ENCODE measurements at regions not wholly inside any gene's neighbourhood (a gene's known extent, or its start where the extent isn't known, plus 50 kb on each side); places are given as distances from the start of the nearest gene placed in this dataset.

- WGBS (ENCODE audit: extremely low coverage, insufficient read length, low lambda C conversion rate): no CpG with 5 or more reads among the region's 2 CpGs
Observed at GRCh38 chr11:121773076-121773475, 320.3 kb upstream of the SORL1-AS1 start.

More at GRCh38 chr11:121773076-121773475, 320.3 kb upstream of the SORL1-AS1 start:
- Mint-ChIP-seq H3K4me1 (no peaks in the 10 kb centered on the region), H3K4me3 (no peak overlapping the region), H3K27me3 (ENCODE audit: low read depth) (peaks cover 3% of the 10 kb centered on the region; the same call in 1 of the 2 replicates), H3K9me3 (no peaks in the 10 kb centered on the region), H3K36me3 (ENCODE audit: insufficient read depth in 1 of 3, low read depth in 3 of 3) (no peaks in the 10 kb centered on the region; a peak in 1 of 7 replicates), H3K27ac (no peak overlapping the region)
- Histone ChIP-seq H3K27ac (ENCODE audit: insufficient read length, low read depth, low read length) (no peak overlapping the region), H3K79me1 (ENCODE audit: insufficient read depth, low read depth, low read length, poor library complexity, severe bottlenecking) (no peaks in the 10 kb centered on the region), H4K20me1 (ENCODE audit: control insufficient read depth, insufficient read depth, insufficient read length) (no peaks in the 10 kb centered on the region), H3K23ac (ENCODE audit: insufficient read length, low read depth, low read length) (no peak overlapping the region), H3K9me3 (ENCODE audit: control insufficient read depth, low read depth, low read length) (no peaks in the 10 kb centered on the region), H2BK12ac (ENCODE audit: insufficient read length, low read depth, low read length) (no peak overlapping the region), H3K23me2 (ENCODE audit: insufficient read length, low read depth, low read length, poor library complexity, severe bottlenecking) (no peaks in the 10 kb centered on the region), H3K79me2 (ENCODE audit: insufficient read depth, low read length) (no peaks in the 10 kb centered on the region), H2BK120ac (ENCODE audit: low read depth, low read length, poor library complexity, severe bottlenecking) (no peak overlapping the region), H3K18ac (ENCODE audit: insufficient read length, low read depth, low read length) (no peak overlapping the region), H3K56ac (ENCODE audit: insufficient read length, low read depth, low read length) (no peak overlapping the region), H3K9ac (ENCODE audit: extremely low read depth, insufficient read length, low read length) (no peak overlapping the region), H3K4me2 (ENCODE audit: insufficient read depth, insufficient read length, low read length) (no peak overlapping the region), H3T11ph (ENCODE audit: low read length) (no peak overlapping the region), H3K4me1 (ENCODE audit: insufficient read depth, low read length) (no peaks in the 10 kb centered on the region), H2AFZ (ENCODE audit: low read length) (no peak overlapping the region), H3K27me3 (ENCODE audit: insufficient read depth, low read length) (no peaks in the 10 kb centered on the region), H4K91ac (ENCODE audit: insufficient read length, low read depth, low read length) (no peak overlapping the region), H3K14ac (ENCODE audit: insufficient read depth, low read length) (no peak overlapping the region), H2AK5ac (ENCODE audit: insufficient read length, low read length) (no peak overlapping the region), H3K4ac (ENCODE audit: low read depth, low read length) (no peak overlapping the region), H2BK15ac (ENCODE audit: low read depth, low read length) (no peak overlapping the region), H4K8ac (replicated peaks; ENCODE audit: insufficient read length, low read depth, low read length) (no peak overlapping the region), H4K5ac (ENCODE audit: insufficient read length, low read depth, low read length) (no peak overlapping the region), H2BK5ac (ENCODE audit: insufficient read length, low read length) (no peak overlapping the region), H2BK20ac (ENCODE audit: low read depth, low read length, poor library complexity, severe bottlenecking) (no peak overlapping the region)
- TF ChIP-seq CTCF (conservative IDR thresholded peaks at IDR 0.05): no peak
- DNase-seq: no peak
